Colon (tissue), 2 donors: ENCODE measurements at regions not wholly inside any gene's neighbourhood (a gene's known extent, or its start where the extent isn't known, plus 50 kb on each side); places are given as distances from the start of the nearest gene placed in this dataset.

Experiments used
- FAIRE-seq: peaks from 2 replicates; lab custom pipeline; 2012; peaks lifted over from hg19 to GRCh38; lab: Jason Lieb, UNC
- donor health status: control.
- donor health status: control.

GRCh38 chr2:103103678-103104077 is 341.8 kb downstream of the TMEM182 start:
- FAIRE-seq: no peak

- no peak for FAIRE-seq
Observed at GRCh38 chr2:103119352-103119751, 357.5 kb downstream of the TMEM182 start.

GRCh38 chr2:103121106-103121505 is 359.3 kb downstream of the TMEM182 start:
- FAIRE-seq: no peak

- FAIRE-seq: no peak
Observed at GRCh38 chr2:103123516-103123915, 361.7 kb downstream of the TMEM182 start.

- no peak for FAIRE-seq
Observed at GRCh38 chr2:103130857-103131256, 369.0 kb downstream of the TMEM182 start.

- FAIRE-seq: no peak
Observed at GRCh38 chr2:103132536-103133217, 370.8 kb downstream of the TMEM182 start.

- FAIRE-seq: no peak
Observed at GRCh38 chr2:103135679-103136078, 373.8 kb downstream of the TMEM182 start.

- FAIRE-seq: no peak
Observed at GRCh38 chr2:103138123-103138901, 376.5 kb downstream of the TMEM182 start.

- FAIRE-seq: no peak
Observed at GRCh38 chr2:103139628-103140268, 377.9 kb downstream of the TMEM182 start.

GRCh38 chr2:103144837-103145236 is 383.0 kb downstream of the TMEM182 start:
- FAIRE-seq: no peak

GRCh38 chr2:103145739-103146138 is 383.9 kb downstream of the TMEM182 start:
- FAIRE-seq: no peak

GRCh38 chr2:103151046-103151445 is 389.2 kb downstream of the TMEM182 start:
- no peak for FAIRE-seq

- no peak for FAIRE-seq
Observed at GRCh38 chr2:103152556-103152955, 390.7 kb downstream of the TMEM182 start.

- no peak for FAIRE-seq
Observed at GRCh38 chr2:103153580-103154284, 391.9 kb downstream of the TMEM182 start.

- FAIRE-seq: no peak
Observed at GRCh38 chr2:103155308-103155707, 393.5 kb downstream of the TMEM182 start.

GRCh38 chr2:103159018-103159417 is 397.2 kb downstream of the TMEM182 start:
- no peak for FAIRE-seq

GRCh38 chr2:103161456-103162289 is 399.8 kb downstream of the TMEM182 start:
- FAIRE-seq: no peak

- no peak for FAIRE-seq
Observed at GRCh38 chr2:103164748-103165147, 402.9 kb downstream of the TMEM182 start.

- FAIRE-seq: no peak
Observed at GRCh38 chr2:103165836-103166235, 404.0 kb downstream of the TMEM182 start.

GRCh38 chr2:103166456-103167324 is 404.9 kb downstream of the TMEM182 start:
- FAIRE-seq: no peak

GRCh38 chr2:103167599-103167998 is 405.8 kb downstream of the TMEM182 start:
- no peak for FAIRE-seq
